CD4-positive, alpha-beta T cell treated with Interleukin-6 for 4 hours (primary cell): ENCODE measurements at regions not wholly inside any gene's neighbourhood (a gene's known extent, or its start where the extent isn't known, plus 50 kb on each side); places are given as distances from the start of the nearest gene placed in this dataset.

Experiments used
- DNase-seq: peaks from one replicate; pipeline ENCODE4 v3.0.0-alpha.2; 2020; ENCODE audit warnings: mixed read lengths

DNA sequence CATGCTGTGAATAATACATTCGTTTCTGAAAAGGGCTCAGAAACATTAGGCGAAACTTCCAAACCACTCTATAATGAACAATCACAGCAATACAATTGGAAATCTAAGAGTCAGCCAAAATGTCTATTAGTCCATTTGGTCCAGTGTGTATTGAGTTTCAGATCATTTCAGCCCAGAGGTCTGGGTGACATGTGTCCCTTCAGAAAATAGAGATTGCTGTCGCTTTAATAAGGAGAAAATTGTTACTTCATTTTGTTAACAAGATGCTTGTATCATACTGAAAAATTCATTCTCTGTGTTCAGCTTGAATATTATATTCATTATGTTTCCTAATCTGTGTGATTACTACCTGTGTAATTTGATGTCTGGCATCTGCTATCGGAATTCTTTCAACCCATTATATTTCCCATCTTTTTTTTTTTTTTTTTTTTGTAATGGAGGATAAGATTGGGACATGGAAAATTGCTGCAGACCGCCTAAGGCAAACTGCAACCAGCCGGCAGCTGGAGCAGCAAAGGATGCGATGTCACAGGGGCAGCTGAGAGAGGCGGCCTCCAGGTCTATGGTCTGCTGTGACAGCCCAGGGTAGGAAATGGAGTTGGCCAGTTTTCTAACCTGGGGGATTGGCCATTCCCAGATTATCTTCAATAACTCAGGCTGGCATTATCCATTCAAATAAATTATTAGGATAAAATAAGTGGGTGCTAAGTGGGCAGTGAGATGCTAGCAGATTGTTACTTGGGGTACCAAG lies 170.9 kb upstream of the NPVF start:
- no peak for DNase-seq

DNA sequence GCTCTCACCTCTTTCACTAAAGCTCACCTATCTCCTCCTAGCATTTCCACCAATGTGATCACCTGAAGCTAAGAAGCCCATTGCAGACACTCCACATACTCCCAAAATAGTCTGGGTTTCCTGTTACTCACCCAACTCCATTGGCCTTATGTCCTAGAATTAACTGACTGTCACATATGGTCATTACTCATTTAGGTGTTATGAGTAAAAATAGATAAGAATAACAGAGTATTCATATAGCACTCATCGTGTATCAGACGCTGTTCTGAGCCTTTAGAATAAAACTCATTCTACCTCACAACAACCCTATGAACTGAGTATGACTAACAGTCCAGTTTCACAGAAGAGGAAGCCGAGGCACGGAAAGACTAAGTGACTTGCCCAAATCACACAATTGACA lies 174.2 kb upstream of the NPVF start:
- DNase-seq = no peak

DNA sequence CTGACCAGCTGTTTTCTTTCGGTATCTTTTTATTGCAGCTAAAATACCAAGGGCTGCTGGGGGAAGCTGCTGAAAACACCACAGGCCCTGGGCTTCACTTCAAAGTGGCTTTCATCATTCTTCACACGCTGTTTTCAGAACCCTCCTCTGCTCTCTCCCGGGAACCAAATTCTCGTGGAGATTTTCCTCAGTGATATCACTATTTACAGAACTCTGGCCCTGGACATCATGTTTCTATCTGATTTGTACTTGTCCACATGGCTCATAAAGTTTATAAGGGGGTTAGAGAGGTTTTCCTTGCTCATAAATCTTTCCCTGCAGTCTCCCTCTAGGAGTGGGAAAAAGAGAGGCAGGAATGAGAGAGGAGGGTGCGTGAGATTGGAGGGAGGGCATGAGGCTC lies 177.4 kb upstream of the NPVF start:
- DNase-seq = no peak

DNA sequence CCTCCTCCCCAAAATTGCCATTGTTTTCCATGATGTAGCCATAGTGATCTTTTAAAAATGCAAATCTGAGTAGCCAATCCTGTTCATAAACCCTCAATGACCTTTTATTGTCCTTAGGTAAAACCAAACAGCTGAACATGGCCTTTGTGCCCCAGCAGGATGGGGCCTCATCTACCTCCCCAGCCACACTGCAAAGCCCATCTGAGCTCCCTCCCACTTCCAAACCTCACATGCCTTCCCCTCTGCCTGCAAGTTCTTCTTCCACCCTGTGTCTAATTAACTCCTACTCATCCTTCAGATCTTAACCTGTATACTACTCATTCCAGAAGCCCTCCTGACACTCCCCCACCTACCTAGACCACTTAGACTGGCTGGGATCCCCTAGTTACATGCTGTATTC lies 178.8 kb upstream of the NPVF start:
- no peak for DNase-seq

DNA sequence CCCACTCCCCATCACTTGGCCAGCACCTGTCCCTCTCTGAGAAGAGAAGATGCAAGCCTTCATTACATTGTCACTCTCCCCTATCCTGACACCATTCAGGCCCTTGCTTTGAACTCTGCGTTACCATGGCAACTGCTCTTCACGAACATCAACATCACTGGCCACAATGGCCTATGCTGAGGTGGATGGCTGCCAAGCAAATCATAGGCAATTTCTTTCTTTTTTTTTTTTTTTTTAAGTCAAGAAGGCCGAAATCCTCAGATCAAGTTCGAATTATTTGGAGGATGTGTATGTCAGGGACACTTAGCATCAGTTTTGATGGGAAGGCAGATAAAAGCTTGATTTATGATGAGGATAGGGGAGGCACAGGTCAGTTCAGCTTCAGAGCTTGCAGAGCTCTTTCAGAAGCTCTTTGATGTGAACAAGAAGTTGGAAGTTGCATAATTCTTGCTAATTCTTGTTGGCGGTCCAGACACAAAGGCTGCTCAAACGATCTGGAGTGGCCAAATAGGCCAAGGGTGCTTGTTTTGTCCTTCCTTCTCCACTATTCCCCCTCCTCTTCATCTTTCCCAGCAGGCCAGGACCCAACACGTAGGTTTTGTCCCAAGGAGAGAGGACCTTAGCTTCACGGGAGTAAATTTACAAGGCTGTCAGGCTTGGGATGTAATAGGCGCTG lies 179.9 kb upstream of the NPVF start:
- DNase-seq = no peak

DNA sequence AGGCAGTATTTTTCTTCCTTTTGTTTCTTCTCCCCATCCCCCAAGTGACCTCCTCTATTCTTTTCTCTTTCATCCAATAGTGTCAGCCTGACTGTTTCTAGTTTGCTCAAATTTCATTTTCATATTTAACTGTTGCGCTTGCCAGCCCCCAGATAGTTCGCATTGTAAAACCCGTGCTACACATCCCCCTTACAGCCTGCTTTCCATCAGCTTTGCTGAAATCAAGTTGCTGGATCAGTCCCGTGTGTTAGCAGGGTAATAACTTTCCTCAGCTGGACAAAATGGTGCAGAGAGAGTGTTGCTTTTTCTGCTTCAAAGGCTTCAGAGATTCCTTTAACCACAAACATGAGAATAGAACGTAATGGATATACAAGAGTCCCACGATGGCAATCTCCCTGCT lies 180.6 kb upstream of the NPVF start:
- no peak for DNase-seq

DNA sequence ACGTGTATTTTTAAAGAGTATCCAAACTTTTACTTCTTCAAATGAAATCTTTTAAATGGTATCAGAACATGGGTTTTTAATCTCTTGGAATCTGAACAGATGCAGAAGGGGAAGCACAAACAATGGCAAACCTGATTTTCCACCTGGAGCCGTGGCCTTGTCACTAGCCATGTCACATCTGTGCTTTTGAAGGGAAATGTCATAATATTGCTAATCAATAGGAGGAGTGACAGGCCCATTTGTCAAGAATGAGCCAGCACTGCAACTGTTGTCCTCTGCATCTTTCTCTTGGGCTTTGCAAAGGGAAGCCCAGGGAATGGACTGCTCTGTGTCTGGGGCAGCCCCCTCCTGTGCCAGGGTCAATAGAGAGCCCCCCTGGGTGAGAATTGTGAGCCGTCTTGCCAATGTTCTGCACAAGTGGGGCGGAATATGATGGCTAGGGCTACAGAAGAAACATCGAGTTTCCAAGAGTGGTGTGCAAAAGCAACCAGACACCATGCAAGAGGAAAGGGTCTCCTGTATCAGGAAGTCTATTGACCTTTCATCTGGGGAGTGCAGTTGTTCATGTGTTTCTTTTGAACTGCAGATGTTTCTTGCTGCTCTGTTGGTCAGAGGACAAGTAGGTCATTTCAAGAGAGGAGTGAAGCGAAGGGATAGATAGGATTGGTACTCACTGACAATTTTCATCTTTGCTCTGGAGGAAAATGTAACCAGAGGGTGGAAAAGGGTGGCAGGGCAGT lies 181.8 kb upstream of the NPVF start:
- no peak for DNase-seq

DNA sequence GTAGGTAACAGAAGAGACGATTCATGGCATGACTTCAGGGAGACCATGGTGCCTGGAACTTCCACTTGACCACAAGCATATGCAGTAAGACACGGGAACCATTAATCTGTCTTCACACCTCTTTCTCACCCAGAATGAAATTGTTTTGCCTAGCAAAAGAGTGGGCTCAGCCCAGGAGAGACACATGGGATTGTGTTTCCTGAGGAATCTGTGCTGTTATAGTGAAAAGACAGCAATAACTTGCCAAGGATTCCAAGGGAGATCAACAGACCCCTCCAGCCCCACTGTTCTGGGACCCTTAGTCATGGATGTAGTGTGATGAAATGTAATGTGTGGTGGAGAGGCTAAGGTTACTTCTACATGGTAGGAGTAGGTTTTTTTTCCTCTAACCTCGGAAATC lies 192.5 kb upstream of the NPVF start:
- no peak for DNase-seq

DNA sequence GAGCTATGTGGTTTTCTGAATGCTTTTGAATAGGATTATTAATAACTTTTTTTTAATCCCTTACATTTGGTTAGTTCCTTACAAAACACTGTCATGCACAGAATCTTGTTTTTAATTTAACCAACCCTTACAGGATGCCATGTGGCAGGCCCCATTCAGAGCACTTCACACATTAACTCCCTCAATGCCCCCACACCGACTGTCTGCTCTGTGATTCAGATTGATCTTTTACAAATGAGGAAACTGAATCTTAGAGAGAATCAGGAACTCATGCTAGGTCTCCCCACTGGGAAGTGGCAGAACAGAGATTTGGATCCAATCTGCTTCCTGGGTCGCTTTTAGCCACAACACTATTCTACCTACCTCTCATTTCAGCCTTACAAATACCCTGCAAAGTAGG lies 195.8 kb upstream of the NPVF start:
- no peak for DNase-seq

DNA sequence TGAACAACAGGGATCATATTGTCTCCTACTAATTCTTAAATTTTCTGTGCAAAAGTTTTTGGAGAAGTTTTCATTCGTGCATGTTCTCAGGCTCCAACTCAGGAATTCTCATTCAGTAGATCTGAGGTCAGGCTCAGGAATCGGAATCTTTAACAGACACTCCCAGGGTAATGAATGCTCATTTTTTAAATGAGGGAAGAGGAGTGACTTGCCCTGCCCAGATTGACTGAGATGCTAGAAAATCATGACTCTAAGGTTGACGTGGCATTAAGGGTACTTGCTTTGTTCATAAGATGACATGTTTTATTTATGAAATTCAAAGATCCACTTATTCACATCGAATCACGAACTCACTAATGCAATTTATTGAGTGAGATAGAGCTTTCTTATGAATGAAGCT lies 196.6 kb upstream of the NPVF start:
- no peak for DNase-seq

DNA sequence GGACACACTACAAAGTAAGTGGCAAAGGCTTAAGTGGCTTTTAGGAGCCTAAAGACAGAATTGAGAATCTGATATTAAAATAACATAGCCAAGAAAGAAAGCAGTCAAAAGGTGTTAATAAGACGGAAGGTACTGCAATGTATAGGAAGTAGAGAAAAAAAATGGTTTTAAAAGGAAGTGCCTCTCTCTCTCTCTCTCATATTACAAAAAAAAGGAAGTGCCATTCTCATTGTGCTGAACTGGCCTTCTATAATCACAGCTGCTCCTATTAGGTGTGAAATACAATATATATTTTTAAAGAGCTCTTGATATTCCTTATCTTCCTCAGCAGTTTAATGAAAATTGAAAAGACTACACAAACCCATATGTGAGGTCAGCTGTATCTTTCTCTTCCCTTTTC lies 199.4 kb upstream of the NPVF start:
- no peak for DNase-seq

DNA sequence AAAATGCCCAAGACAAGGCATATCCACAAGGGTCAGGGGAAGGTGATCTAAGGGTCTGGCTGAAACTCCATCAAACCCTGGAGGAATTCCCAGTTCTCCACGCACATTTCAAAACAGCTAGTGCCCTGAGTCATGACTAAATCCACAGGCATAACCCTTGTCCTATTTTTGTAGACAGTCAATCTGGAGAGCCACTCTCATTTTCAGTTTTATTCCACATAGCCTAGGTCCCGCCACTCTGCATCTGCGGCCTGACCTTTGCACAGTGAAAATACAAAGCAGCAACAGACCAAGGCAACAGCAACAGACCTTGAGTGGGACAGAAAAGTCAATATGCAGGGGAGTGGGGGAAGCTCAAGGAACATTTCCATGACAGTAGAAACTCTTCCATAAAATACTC lies 201.4 kb upstream of the NPVF start:
- no peak for DNase-seq

DNA sequence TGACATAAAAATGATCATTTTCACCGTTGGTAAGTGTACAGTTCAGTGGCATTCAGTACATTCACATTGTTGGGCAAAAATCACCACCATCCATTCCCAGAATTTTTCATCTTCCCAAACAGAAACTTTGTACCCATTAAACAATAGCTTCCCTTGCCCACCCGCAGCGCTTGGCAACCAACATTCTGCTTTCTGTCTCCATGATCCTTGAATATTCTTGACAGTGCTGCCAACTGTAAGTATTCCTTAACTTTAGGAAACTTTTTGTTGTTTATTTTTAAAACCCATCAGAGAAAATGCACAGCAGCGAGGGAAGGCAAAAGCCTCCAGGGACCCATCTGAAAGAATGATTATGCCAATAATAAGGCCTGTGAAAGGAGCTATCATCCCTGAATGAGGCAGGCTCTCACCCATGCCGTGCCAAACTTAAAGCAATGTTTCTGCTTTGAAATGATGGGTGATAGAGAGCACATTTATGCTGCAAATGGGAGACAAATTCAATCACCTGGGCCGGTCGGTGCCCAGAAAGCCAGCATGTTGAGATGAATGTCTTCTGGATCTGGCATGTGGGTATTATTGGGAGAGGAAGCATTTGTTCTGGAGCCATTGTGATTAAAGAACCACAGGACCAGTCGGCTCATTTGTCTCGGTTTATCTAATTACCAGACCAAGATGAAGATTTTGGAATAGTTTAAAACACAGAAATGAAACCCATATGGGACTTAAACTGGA lies 202.1 kb upstream of the NPVF start:
- no peak for DNase-seq

DNA sequence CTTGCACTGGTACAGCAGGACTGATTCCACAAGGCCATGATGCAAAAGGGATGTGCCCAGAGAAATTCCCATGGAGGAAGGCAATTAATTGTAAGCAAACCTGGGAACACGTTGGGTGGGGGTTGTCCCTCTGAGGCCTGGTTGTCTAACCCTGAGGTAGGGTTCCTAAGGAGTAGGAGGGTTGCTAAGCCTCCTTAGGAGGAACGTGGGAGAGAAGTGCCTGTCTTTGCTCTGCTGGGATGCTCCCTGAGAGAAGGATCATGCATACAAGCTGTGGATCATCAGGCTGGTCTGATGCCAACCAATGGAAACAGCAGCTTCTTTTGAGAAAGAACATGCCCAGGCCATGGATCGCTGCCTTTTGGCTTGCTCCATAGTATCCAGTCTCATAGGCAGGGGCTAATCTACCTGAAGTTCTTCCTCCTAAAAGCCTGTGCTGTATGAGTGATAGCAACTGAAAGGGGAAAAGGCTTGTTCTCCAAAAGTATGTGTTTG lies 203.7 kb upstream of the NPVF start:
- no peak for DNase-seq

DNA sequence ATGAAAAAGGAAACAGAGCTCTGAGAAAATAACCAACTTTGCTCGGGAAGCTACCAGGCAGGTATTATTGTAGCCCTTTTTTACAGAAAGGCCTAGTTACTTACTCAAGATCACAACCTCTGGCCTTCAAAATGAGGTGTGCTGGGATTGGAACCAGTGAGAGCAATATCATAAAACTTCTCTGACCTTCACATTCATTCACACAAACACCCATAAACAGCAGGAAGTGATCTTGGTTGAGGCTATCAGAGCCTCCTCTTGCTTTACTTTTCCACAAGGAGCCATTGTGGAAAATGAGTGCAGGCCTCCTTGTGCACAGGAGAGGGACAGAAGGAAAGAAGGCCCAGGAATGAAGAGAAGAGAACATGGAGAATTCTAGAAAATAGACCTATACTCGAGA lies 204.5 kb upstream of the NPVF start:
- no peak for DNase-seq

DNA sequence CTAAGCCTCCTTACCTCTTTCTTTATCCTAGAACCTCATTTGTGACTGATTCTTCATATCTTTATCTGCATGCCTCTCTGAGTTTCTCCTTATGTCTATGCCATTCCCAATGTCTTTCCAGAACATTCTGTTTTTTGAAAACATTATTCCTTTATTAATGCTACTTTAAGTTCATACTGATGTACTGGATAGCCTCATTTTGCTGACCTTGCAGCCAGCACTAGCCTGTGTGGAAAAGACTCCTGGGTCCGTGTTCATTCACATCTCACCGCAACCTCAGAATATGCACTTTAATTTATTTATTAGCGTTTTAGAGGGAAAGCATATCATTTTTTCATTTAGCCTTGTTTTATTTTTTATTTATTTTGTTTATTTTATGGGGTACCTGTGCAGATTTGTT lies 208.1 kb upstream of the NPVF start:
- DNase-seq = no peak

DNA sequence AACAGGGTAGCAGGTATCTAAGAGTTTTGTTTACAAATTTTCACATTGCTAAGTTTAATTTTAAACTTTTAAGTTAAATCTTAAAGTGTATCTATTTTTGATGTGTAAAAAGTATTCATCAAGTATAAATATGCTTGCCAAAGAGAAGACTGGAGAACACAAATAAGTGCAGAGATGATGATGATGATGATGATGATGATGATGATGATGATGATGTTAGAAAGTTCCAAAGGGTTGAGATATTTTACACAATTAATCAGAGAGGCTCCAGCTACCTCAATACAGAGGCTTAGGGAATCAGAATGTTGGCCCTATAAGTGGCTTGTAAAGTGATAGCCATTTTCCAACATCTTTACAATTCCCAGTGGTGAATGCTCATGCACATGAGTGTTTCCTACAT lies 209.0 kb upstream of the NPVF start:
- DNase-seq = no peak

DNA sequence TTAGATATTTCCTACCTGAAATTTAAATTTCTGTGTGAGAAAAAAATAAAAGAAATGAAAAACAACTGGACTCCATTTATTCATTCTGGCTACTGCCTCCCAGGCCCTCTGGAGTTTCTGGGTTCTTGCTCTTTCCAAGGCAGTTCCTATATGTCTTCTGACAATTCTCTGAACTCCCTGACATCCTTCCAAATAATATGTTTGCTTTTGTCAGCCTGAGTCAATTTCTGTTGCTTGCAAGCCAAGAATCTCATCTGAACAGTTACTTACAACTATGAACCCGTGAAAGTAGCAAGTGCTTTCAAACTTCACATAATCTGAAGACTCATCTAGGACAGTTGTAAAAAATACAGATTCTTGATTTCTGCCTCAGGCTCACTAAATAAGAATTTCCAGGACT lies 216.7 kb upstream of the NPVF start:
- DNase-seq = no peak

DNA sequence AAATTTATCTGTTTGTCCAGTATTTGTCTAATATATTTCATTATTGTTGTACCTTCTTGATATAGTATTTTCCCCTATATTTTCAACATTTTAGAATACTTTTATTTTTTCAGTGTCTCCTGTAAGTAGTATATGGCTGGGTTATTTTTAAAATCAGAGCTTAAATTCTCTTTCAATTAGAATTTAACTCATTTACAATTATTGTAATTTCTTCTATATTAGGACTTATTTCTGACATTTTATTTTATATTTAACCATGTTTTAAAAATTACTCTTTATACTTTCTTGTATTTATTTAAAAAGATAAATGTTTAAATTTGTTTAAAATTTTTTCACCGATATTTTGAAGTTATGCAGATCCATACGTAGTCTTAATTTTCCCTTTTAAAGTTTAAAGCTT lies 220.0 kb upstream of the NPVF start:
- DNase-seq = no peak

DNA sequence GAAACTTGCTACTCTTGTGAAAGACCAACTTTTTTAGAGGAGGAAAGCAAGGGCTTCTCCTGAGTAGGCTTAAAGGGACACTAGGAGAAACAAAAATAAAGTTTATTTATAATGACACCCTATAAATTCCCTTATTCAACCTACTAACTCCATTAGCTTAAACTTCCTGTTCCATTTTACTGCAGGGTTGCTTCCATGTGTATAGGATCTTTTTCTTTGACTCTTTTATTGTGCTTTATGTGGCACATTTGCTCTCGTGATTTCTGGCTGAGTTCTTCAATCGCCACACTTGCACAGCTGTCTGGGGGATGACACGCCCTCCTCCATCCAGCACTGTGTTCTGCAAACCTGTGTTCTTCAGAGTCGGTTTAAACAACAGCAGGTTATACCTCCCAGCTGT lies 225.7 kb upstream of the NPVF start:
- DNase-seq = no peak

DNA sequence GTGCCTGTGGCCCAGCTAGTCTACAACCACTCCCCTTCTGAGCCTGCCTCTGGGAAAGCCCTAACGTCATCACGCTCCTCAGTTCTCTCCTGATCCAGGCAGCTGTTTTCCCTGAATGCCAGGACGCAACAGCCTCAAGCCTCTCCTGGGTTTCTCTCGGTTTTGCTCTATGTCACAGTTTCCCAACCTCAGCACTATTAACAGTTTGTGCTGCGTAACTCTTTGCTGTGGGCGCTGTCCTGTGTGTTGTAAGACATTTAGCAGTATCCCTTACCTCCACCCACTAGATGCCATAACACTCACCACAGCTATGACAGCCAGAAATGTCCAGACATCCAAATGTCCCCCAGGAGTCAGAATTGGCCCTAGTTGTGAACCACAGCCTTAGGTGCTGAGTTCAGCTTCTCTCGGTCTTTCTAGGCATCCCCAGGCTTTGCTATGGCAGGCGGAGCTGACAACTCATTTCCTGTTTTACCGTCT lies 226.3 kb upstream of the NPVF start:
- no peak for DNase-seq

DNA sequence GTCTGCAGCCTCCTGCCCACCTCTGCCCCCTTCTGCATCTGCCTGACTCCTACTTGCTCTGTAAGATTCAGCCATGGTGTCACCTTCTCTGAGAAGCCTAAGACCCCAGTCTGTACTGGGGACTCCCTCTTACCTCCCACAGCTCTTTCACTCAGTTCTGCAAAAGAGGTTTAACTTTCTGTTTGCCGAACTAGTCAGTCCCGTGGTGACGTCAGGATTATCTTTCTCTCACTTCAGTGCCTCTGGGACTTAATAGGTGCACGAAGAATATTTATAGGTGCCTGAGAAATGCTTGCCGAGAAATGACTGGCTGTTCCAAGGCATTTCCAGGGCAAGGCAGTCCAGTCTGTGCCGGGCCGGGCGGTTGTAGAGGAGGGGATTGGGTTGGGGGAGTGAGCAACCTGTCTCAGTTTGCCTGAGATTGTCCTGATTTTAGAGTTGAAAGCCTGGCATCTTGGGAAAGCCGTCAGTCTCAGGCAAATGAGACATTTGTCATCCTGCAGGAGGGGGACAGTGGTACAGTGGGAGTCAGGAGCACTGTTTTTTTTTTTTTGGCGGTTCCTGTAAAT lies 227.5 kb upstream of the NPVF start:
- no peak for DNase-seq
